ENCODE measurements at regions not wholly inside any gene's neighbourhood (a gene's known extent, or its start where the extent isn't known, plus 50 kb on each side); places are given as distances from the start of the nearest gene placed in this dataset.

DNA sequence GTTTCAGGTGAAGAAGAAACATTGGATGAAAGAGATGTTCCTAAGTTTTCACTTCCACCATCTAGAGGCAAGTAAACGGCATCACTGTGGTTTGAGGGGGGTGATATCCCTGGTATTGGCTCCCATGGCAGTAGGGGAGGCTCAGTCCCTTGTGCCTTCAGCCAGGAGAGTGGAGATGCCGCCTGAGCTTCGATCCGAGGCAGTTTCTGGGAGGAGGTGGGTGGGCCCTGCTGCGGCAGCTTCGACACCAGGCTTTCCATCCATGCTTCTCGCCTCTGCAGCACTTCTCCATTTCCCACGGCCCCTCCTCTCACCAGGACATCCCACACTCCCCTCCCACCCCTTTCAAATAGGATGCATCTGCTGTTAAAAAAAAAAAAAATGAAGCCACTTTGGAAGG lies 258.3 kb downstream of the GADD45G start:
- no peaks in the 10 kb centered on the region for H4K20me1 ChIP-seq (ENCODE audit: insufficient read depth)
- no peak overlapping the region for H3K4me2 ChIP-seq (ENCODE audit: low read length)
- H3K36me3 ChIP-seq (ENCODE audit: insufficient read depth, low read length), result no peaks in the 10 kb centered on the region
- no peaks in the 10 kb centered on the region for H3K9me3 ChIP-seq (ENCODE audit: low read length)
- TF ChIP-seq, protein P1, sequence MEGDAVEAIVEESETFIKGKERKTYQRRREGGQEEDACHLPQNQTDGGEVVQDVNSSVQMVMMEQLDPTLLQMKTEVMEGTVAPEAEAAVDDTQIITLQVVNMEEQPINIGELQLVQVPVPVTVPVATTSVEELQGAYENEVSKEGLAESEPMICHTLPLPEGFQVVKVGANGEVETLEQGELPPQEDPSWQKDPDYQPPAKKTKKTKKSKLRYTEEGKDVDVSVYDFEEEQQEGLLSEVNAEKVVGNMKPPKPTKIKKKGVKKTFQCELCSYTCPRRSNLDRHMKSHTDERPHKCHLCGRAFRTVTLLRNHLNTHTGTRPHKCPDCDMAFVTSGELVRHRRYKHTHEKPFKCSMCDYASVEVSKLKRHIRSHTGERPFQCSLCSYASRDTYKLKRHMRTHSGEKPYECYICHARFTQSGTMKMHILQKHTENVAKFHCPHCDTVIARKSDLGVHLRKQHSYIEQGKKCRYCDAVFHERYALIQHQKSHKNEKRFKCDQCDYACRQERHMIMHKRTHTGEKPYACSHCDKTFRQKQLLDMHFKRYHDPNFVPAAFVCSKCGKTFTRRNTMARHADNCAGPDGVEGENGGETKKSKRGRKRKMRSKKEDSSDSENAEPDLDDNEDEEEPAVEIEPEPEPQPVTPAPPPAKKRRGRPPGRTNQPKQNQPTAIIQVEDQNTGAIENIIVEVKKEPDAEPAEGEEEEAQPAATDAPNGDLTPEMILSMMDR (IDR thresholded peaks at IDR 0.05; ENCODE audit: poor library complexity, severe bottlenecking), result no peak
- no peak for TF ChIP-seq MXI1 (conservative IDR thresholded peaks at IDR 0.05; ENCODE audit: poor library complexity, severe bottlenecking)
- TF ChIP-seq TAF1 (IDR thresholded peaks at IDR 0.05; ENCODE audit: low read depth), result no peak
- no peak for TF ChIP-seq SMC3 (conservative IDR thresholded peaks at IDR 0.05; ENCODE audit: poor library complexity)
- no peak for TF ChIP-seq EP300 (conservative IDR thresholded peaks at IDR 0.05; ENCODE audit: poor library complexity, severe bottlenecking)
- H3K9ac ChIP-seq (ENCODE audit: low read length), result no peak overlapping the region
- H3F3A ChIP-seq (ENCODE audit: insufficient read depth, low read length, poor library complexity, severe bottlenecking), result no peaks in the 10 kb centered on the region
- H3K27ac ChIP-seq (ENCODE audit: low read length), result no peak overlapping the region
- H3K9me2 ChIP-seq (ENCODE audit: insufficient read depth, low read length), result no peaks in the 10 kb centered on the region
- no peaks in the 10 kb centered on the region for H3K79me2 ChIP-seq (replicated peaks; ENCODE audit: insufficient read depth, low read length)
- H2AFZ ChIP-seq (ENCODE audit: low read depth, low read length), result no peak overlapping the region
- H3K27me3 ChIP-seq (ENCODE audit: insufficient read depth, low read depth, low read length), result no peaks in the 10 kb centered on the region
- H3K4me3 ChIP-seq (ENCODE audit: low read length), result no peak overlapping the region

DNA sequence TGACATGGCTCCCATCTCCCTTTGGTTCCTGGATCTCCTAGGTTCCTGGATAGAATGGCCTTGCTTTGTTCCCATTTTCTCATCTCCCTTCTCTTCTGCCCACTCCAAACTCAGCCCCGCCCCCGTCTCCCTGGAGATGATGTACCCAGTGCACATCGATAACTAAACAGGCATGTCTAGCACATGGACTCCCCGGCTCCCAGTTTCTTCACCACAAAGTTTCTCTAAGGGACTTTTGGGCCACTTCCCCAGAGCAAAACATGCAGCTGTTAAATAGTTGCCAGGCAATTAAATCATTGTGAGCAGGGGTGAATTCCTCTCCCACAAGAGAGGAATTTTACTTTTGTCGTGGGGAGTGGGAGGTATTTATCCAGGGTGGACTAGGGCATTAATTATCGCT lies 259.0 kb downstream of the GADD45G start:
- no peak overlapping the region for H3K9ac ChIP-seq (ENCODE audit: low read length)
- H3K4me2 ChIP-seq (ENCODE audit: low read length), result no peak overlapping the region
- H3K36me3 ChIP-seq (ENCODE audit: insufficient read depth, low read length), result no peaks in the 10 kb centered on the region
- H2AFZ ChIP-seq (ENCODE audit: low read depth, low read length), result no peak overlapping the region
- H3K27me3 ChIP-seq (ENCODE audit: insufficient read depth, low read depth, low read length), result no peaks in the 10 kb centered on the region
- no peaks in the 10 kb centered on the region for H3F3A ChIP-seq (ENCODE audit: insufficient read depth, low read length, poor library complexity, severe bottlenecking)
- no peak overlapping the region for H3K4me3 ChIP-seq (ENCODE audit: low read length)
- H4K20me1 ChIP-seq (ENCODE audit: insufficient read depth), result no peaks in the 10 kb centered on the region
- no peaks in the 10 kb centered on the region for H3K79me2 ChIP-seq (replicated peaks; ENCODE audit: insufficient read depth, low read length)
- H3K9me2 ChIP-seq (ENCODE audit: insufficient read depth, low read length), result no peaks in the 10 kb centered on the region
- no peak overlapping the region for H3K27ac ChIP-seq (ENCODE audit: low read length)
- TF ChIP-seq SMC3 (conservative IDR thresholded peaks at IDR 0.05; ENCODE audit: poor library complexity) (no peak), MXI1 (conservative IDR thresholded peaks at IDR 0.05; ENCODE audit: poor library complexity, severe bottlenecking) (no peak), POLR2AphosphoS5 (IDR thresholded peaks at IDR 0.05) (no peak), EP300 (conservative IDR thresholded peaks at IDR 0.05; ENCODE audit: poor library complexity, severe bottlenecking) (no peak), TAF1 (IDR thresholded peaks at IDR 0.05; ENCODE audit: low read depth) (no peak), EZH2 (IDR thresholded peaks at IDR 0.05; ENCODE audit: borderline replicate concordance, insufficient read depth, low read length, poor library complexity, severe bottlenecking) (no peak), RAD21 (conservative IDR thresholded peaks at IDR 0.05) (no peak)
- TF ChIP-seq, protein P2, sequence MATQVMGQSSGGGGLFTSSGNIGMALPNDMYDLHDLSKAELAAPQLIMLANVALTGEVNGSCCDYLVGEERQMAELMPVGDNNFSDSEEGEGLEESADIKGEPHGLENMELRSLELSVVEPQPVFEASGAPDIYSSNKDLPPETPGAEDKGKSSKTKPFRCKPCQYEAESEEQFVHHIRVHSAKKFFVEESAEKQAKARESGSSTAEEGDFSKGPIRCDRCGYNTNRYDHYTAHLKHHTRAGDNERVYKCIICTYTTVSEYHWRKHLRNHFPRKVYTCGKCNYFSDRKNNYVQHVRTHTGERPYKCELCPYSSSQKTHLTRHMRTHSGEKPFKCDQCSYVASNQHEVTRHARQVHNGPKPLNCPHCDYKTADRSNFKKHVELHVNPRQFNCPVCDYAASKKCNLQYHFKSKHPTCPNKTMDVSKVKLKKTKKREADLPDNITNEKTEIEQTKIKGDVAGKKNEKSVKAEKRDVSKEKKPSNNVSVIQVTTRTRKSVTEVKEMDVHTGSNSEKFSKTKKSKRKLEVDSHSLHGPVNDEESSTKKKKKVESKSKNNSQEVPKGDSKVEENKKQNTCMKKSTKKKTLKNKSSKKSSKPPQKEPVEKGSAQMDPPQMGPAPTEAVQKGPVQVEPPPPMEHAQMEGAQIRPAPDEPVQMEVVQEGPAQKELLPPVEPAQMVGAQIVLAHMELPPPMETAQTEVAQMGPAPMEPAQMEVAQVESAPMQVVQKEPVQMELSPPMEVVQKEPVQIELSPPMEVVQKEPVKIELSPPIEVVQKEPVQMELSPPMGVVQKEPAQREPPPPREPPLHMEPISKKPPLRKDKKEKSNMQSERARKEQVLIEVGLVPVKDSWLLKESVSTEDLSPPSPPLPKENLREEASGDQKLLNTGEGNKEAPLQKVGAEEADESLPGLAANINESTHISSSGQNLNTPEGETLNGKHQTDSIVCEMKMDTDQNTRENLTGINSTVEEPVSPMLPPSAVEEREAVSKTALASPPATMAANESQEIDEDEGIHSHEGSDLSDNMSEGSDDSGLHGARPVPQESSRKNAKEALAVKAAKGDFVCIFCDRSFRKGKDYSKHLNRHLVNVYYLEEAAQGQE (IDR thresholded peaks at IDR 0.05; ENCODE audit: borderline replicate concordance), result no peak
- TF ChIP-seq, protein P1 (IDR thresholded peaks at IDR 0.05; ENCODE audit: poor library complexity, severe bottlenecking), result no peak
- H3K9me3 ChIP-seq (ENCODE audit: low read length), result no peaks in the 10 kb centered on the region
